ENCODE measurements at regions not wholly inside any gene's neighbourhood (a gene's known extent, or its start where the extent isn't known, plus 50 kb on each side); places are given as distances from the start of the nearest gene placed in this dataset.

GRCh38 chr4:102143433-102143832 lies 201.8 kb downstream of the SLC39A8 start:
- TF ChIP-seq CTCF (IDR thresholded peaks at IDR 0.05; ENCODE audit: insufficient read depth, missing control alignments) = no peak
- DNase-seq (ENCODE audit: insufficient read length, low spot score) (no peak), FAIRE-seq (no peak)

- no peak for DNase-seq (ENCODE audit: insufficient read length, low spot score)
- TF ChIP-seq CTCF (IDR thresholded peaks at IDR 0.05; ENCODE audit: insufficient read depth, missing control alignments) = no peak
- no peak for FAIRE-seq
Measured at GRCh38 chr4:102141842-102142241, 203.4 kb downstream of the SLC39A8 start.

- DNase-seq (ENCODE audit: insufficient read length, low spot score) = no peak
- TF ChIP-seq CTCF (IDR thresholded peaks at IDR 0.05; ENCODE audit: insufficient read depth, missing control alignments) = no peak
- FAIRE-seq = no peak
Measured at GRCh38 chr4:102139932-102140331, 205.3 kb downstream of the SLC39A8 start.

GRCh38 chr4:102139132-102139573 lies 206.1 kb downstream of the SLC39A8 start:
- TF ChIP-seq CTCF (IDR thresholded peaks at IDR 0.05; ENCODE audit: insufficient read depth, missing control alignments) = no peak
- FAIRE-seq (no peak), DNase-seq (ENCODE audit: insufficient read length, low spot score) (no peak)

GRCh38 chr4:102137217-102137616 lies 208.1 kb downstream of the SLC39A8 start:
- no peak for TF ChIP-seq CTCF (IDR thresholded peaks at IDR 0.05; ENCODE audit: insufficient read depth, missing control alignments)
- FAIRE-seq (no peak), DNase-seq (ENCODE audit: insufficient read length, low spot score) (no peak)

- no peak for FAIRE-seq
- TF ChIP-seq CTCF (IDR thresholded peaks at IDR 0.05; ENCODE audit: insufficient read depth, missing control alignments) = no peak
- no peak for DNase-seq (ENCODE audit: insufficient read length, low spot score)
Measured at GRCh38 chr4:102129810-102130209, 215.5 kb downstream of the SLC39A8 start.

Data from D721Med (cell line).